Neural cell (in vitro differentiated cells): ENCODE measurements at regions not wholly inside any gene's neighbourhood (a gene's known extent, or its start where the extent isn't known, plus 50 kb on each side); places are given as distances from the start of the nearest gene placed in this dataset.

Experiments used
- H2AFZ ChIP-seq: fragments of 200-600, 300-800 bp; sonication (generic), shearing (Covaris generic); 2 replicates; pipeline ENCODE4 v1.6.0; 2014; ENCODE audit warnings: low read depth, mild to moderate bottlenecking, antibody characterized with exemption, low read length, moderate library complexity
- H3F3A ChIP-seq: fragments of 200-600 bp; shearing (Covaris generic); 2 replicates; pipeline ENCODE4 v1.6.1; 2016; ENCODE audit warnings: mild to moderate bottlenecking, moderate library complexity, mixed read lengths, antibody characterized with exemption, low read length; ENCODE audit not compliant: insufficient read depth, poor library complexity, severe bottlenecking
- H3K27ac ChIP-seq: fragments of 200-600, 300-800 bp; sonication (generic), shearing (Covaris generic); 2 replicates; pipeline ENCODE4 v1.5.1; 2014; ENCODE audit warnings: mild to moderate bottlenecking, low read length, moderate library complexity
- H3K27me3 ChIP-seq: fragments of 300-800, 200-600 bp; sonication (generic), shearing (Covaris generic); 2 replicates; pipeline ENCODE4 v1.6.0; 2014; ENCODE audit warnings: mild to moderate bottlenecking, low read depth, low read length, moderate library complexity; ENCODE audit not compliant: insufficient read depth
- H3K36me3 ChIP-seq: fragments of 300-800, 200-600 bp; sonication (generic), shearing (Covaris generic); 2 replicates; pipeline ENCODE4 v1.5.1; 2014; ENCODE audit warnings: mild to moderate bottlenecking, antibody characterized with exemption, low read length, moderate library complexity; ENCODE audit not compliant: insufficient read depth
- H3K4me2 ChIP-seq: fragments of 300-800, 200-600 bp; sonication (generic), shearing (Covaris generic); 2 replicates; pipeline ENCODE4 v1.6.0; 2014; ENCODE audit warnings: mild to moderate bottlenecking, low read length
- H3K4me3 ChIP-seq: fragments of 300-800, 200-600 bp; sonication (generic), shearing (Covaris generic); 2 replicates; pipeline ENCODE4 v1.5.1; 2014; ENCODE audit warnings: mild to moderate bottlenecking, low read length, moderate library complexity
- H3K79me2 ChIP-seq: fragments of 200-600 bp; shearing (Covaris generic); replicated peaks from 2 replicates; pipeline ENCODE4 v1.6.0; 2014; ENCODE audit warnings: mild to moderate bottlenecking, low read length, moderate library complexity; ENCODE audit not compliant: insufficient read depth
- H3K9ac ChIP-seq: fragments of 300-800, 200-600 bp; sonication (generic), shearing (Covaris generic); 2 replicates; pipeline ENCODE4 v1.6.1; 2016; ENCODE audit warnings: mild to moderate bottlenecking, low read length, mixed read lengths
- H3K9me2 ChIP-seq: fragments of 200-600 bp; shearing (Covaris generic); 2 replicates; pipeline ENCODE4 v1.6.1; 2016; ENCODE audit warnings: mild to moderate bottlenecking, low read length, mixed read lengths; ENCODE audit not compliant: insufficient read depth
- H3K9me3 ChIP-seq: fragments of 200-600, 300-800 bp; sonication (generic), shearing (Covaris generic); 2 replicates; pipeline ENCODE4 v1.6.1; 2016; ENCODE audit warnings: mild to moderate bottlenecking, mixed run types, low read length, moderate library complexity, mixed read lengths
- H4K20me1 ChIP-seq: fragments of 200-600 bp; shearing (Covaris generic); 2 replicates; pipeline ENCODE4 v1.6.1; 2016; ENCODE audit warnings: mild to moderate bottlenecking, mixed run types; ENCODE audit not compliant: insufficient read depth
- EP300 ChIP-seq: fragments of 450-650 bp; conservative IDR thresholded peaks from 2 replicates; pipeline ENCODE4 v1.6.1; 2014; ENCODE audit warnings: antibody characterized with exemption, mild to moderate bottlenecking, moderate library complexity; ENCODE audit not compliant: poor library complexity, severe bottlenecking
- EZH2 ChIP-seq: fragments of 200-600, 300-800 bp; shearing (Covaris generic), sonication (generic); IDR thresholded peaks from 2 replicates; pipeline ENCODE4 v1.6.1; 2014; ENCODE audit warnings: antibody characterized with exemption, low read length, borderline replicate concordance, mild to moderate bottlenecking; ENCODE audit not compliant: insufficient read depth, poor library complexity, severe bottlenecking
- MXI1 ChIP-seq: fragments of 450-650 bp; conservative IDR thresholded peaks from 2 replicates; pipeline ENCODE4 v1.6.1; 2014; ENCODE audit warnings: antibody characterized with exemption, mild to moderate bottlenecking; ENCODE audit not compliant: poor library complexity, severe bottlenecking
- POLR2AphosphoS5 ChIP-seq: IDR thresholded peaks from 2 replicates; pipeline ENCODE4 v1.6.1; 2012
- RAD21 ChIP-seq: fragments of 450-650 bp; conservative IDR thresholded peaks from 2 replicates; pipeline ENCODE4 v1.6.1; 2014; ENCODE audit warnings: antibody characterized with exemption, mild to moderate bottlenecking, moderate library complexity
- SMC3 ChIP-seq: fragments of 450-650 bp; conservative IDR thresholded peaks from 2 replicates; pipeline ENCODE4 v1.6.1; 2014; ENCODE audit warnings: antibody characterized with exemption, mild to moderate bottlenecking, moderate library complexity; ENCODE audit not compliant: poor library complexity
- TAF1 ChIP-seq: IDR thresholded peaks from 2 replicates; pipeline ENCODE4 v1.6.1; 2012; ENCODE audit warnings: low read depth
- TF ChIP-seq, protein P1 (sequence below): fragments of 450-650 bp; IDR thresholded peaks from 2 replicates; pipeline ENCODE4 v1.5.1; 2014; ENCODE audit warnings: antibody characterized with exemption, mild to moderate bottlenecking, moderate library complexity; ENCODE audit not compliant: poor library complexity, severe bottlenecking
- TF ChIP-seq, protein P2 (sequence below): IDR thresholded peaks from 2 replicates; pipeline ENCODE4 v1.6.1; 2012; ENCODE audit warnings: borderline replicate concordance

GRCh38 chr11:15859411-15859810 is 496.9 kb downstream of the SOX6 start:
- Histone ChIP-seq H3K79me2 (no peaks in the 10 kb centered on the region), H2AFZ (no peak overlapping the region), H3K36me3 (no peaks in the 10 kb centered on the region), H3K27ac (no peak overlapping the region), H3K9me3 (no peaks in the 10 kb centered on the region), H3F3A (no peaks in the 10 kb centered on the region), H3K27me3 (no peaks in the 10 kb centered on the region), H3K9me2 (no peaks in the 10 kb centered on the region), H3K4me2 (no peak overlapping the region), H3K9ac (no peak overlapping the region), H3K4me3 (no peak overlapping the region), H4K20me1 (no peaks in the 10 kb centered on the region)
- TF ChIP-seq TAF1 (no peak), EZH2 (no peak), RAD21 (no peak)
- TF ChIP-seq, protein P1, sequence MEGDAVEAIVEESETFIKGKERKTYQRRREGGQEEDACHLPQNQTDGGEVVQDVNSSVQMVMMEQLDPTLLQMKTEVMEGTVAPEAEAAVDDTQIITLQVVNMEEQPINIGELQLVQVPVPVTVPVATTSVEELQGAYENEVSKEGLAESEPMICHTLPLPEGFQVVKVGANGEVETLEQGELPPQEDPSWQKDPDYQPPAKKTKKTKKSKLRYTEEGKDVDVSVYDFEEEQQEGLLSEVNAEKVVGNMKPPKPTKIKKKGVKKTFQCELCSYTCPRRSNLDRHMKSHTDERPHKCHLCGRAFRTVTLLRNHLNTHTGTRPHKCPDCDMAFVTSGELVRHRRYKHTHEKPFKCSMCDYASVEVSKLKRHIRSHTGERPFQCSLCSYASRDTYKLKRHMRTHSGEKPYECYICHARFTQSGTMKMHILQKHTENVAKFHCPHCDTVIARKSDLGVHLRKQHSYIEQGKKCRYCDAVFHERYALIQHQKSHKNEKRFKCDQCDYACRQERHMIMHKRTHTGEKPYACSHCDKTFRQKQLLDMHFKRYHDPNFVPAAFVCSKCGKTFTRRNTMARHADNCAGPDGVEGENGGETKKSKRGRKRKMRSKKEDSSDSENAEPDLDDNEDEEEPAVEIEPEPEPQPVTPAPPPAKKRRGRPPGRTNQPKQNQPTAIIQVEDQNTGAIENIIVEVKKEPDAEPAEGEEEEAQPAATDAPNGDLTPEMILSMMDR, result no peak

- Histone ChIP-seq H3K27me3 (no peaks in the 10 kb centered on the region), H3K9ac (no peak overlapping the region), H3K4me2 (no peak overlapping the region), H2AFZ (no peak overlapping the region), H3K4me3 (no peak overlapping the region), H3K79me2 (no peaks in the 10 kb centered on the region), H3K36me3 (no peaks in the 10 kb centered on the region), H3K27ac (no peak overlapping the region), H4K20me1 (no peaks in the 10 kb centered on the region), H3K9me2 (no peaks in the 10 kb centered on the region), H3F3A (no peaks in the 10 kb centered on the region), H3K9me3 (no peaks in the 10 kb centered on the region)
- TF ChIP-seq EZH2 (no peak), TAF1 (no peak), RAD21 (no peak), POLR2AphosphoS5 (no peak), EP300 (no peak), SMC3 (no peak), MXI1 (no peak)
- TF ChIP-seq, protein P1, result no peak
- TF ChIP-seq, protein P2, sequence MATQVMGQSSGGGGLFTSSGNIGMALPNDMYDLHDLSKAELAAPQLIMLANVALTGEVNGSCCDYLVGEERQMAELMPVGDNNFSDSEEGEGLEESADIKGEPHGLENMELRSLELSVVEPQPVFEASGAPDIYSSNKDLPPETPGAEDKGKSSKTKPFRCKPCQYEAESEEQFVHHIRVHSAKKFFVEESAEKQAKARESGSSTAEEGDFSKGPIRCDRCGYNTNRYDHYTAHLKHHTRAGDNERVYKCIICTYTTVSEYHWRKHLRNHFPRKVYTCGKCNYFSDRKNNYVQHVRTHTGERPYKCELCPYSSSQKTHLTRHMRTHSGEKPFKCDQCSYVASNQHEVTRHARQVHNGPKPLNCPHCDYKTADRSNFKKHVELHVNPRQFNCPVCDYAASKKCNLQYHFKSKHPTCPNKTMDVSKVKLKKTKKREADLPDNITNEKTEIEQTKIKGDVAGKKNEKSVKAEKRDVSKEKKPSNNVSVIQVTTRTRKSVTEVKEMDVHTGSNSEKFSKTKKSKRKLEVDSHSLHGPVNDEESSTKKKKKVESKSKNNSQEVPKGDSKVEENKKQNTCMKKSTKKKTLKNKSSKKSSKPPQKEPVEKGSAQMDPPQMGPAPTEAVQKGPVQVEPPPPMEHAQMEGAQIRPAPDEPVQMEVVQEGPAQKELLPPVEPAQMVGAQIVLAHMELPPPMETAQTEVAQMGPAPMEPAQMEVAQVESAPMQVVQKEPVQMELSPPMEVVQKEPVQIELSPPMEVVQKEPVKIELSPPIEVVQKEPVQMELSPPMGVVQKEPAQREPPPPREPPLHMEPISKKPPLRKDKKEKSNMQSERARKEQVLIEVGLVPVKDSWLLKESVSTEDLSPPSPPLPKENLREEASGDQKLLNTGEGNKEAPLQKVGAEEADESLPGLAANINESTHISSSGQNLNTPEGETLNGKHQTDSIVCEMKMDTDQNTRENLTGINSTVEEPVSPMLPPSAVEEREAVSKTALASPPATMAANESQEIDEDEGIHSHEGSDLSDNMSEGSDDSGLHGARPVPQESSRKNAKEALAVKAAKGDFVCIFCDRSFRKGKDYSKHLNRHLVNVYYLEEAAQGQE, result no peak
Observed at GRCh38 chr11:15861256-15861655, 495.1 kb downstream of the SOX6 start.
